HT1080 (cell line): ENCODE measurements at regions not wholly inside any gene's neighbourhood (a gene's known extent, or its start where the extent isn't known, plus 50 kb on each side); places are given as distances from the start of the nearest gene placed in this dataset.
"Not testable (repeated sequence)": the region's sequence is repeated elsewhere in the genome, so short reads cannot be mapped to it uniquely, and the experiment has no call there.

Source experiments
- DNase-seq: peaks from one replicate; pipeline ENCODE4 v3.0.0-alpha.2; 2015; ENCODE audit warnings: low read depth

- no peak for DNase-seq
These were observed 108.1 kb downstream of the MAP3K21 start for GRCh38 chr1:233435622-233436021.

- DNase-seq: no peak
These were observed 112.2 kb downstream of the MAP3K21 start for GRCh38 chr1:233439721-233440120.

- peak; percentile 61 for DNase-seq
These were observed 113.5 kb downstream of the MAP3K21 start for GRCh38 chr1:233440951-233441401.

GRCh38 chr1:233442026-233442780 lies 114.7 kb downstream of the MAP3K21 start:
- no peak for DNase-seq

- DNase-seq: peak; percentile 43
These were observed 115.7 kb downstream of the MAP3K21 start for GRCh38 chr1:233443040-233443760.

- no peak for DNase-seq
These were observed 117.0 kb downstream of the MAP3K21 start for GRCh38 chr1:233444484-233444883.

- DNase-seq: no peak
These were observed 118.2 kb downstream of the MAP3K21 start for GRCh38 chr1:233445737-233446136.

- DNase-seq: no peak
These were observed 119.4 kb downstream of the MAP3K21 start for GRCh38 chr1:233446935-233447334.

- no peak for DNase-seq
These were observed 120.7 kb downstream of the MAP3K21 start for GRCh38 chr1:233448109-233448689.

- no peak for DNase-seq
These were observed 125.2 kb downstream of the MAP3K21 start for GRCh38 chr1:233452724-233453123.

GRCh38 chr1:233453433-233454200 lies 126.1 kb downstream of the MAP3K21 start:
- no peak for DNase-seq

GRCh38 chr1:233459470-233459945 lies 132.0 kb downstream of the MAP3K21 start:
- DNase-seq: no peak

- peak; percentile 28 for DNase-seq
These were observed 132.4 kb downstream of the MAP3K21 start for GRCh38 chr1:233459968-233460367.

- no peak for DNase-seq
These were observed 133.2 kb downstream of the MAP3K21 start for GRCh38 chr1:233460692-233461091.

GRCh38 chr1:233461847-233462246 lies 134.3 kb downstream of the MAP3K21 start:
- no peak for DNase-seq

- no peak for DNase-seq
These were observed 135.8 kb downstream of the MAP3K21 start for GRCh38 chr1:233463333-233463732.

- DNase-seq: no peak
These were observed 138.3 kb downstream of the MAP3K21 start for GRCh38 chr1:233465745-233466343.

GRCh38 chr1:233470741-233471499 lies 143.0 kb upstream of the KCNK1 start:
- no peak for DNase-seq

GRCh38 chr1:233471851-233472250 lies 142.1 kb upstream of the KCNK1 start:
- DNase-seq: not testable (repeated sequence)

GRCh38 chr1:233472796-233473195 lies 141.1 kb upstream of the KCNK1 start:
- not testable (repeated sequence) for DNase-seq
